Left lung (tissue), 4 donors: ENCODE measurements at regions not wholly inside any gene's neighbourhood (a gene's known extent, or its start where the extent isn't known, plus 50 kb on each side); places are given as distances from the start of the nearest gene placed in this dataset.
"Not testable (repeated sequence)": the region's sequence is repeated elsewhere in the genome, so short reads cannot be mapped to it uniquely, and the experiment has no call there.

ENCODE experiments used
- ATAC-seq: fragments of 200-7000 bp; cut with Tn5 transposase; one replicate; pipeline ENCODE4 v1.9.1; 2020; ENCODE audit warnings: moderate library complexity
- DNase-seq, 4 donors: peaks; one replicate each; pipeline ENCODE4 v3.0.0-alpha.2; 2013 to 2020
- H3K27ac ChIP-seq, 2 donors: fragments of 200-600 bp; sonication (generic) in 1 of 2; one replicate each; pipeline versions ENCODE4 v1.5.0 to v1.8.0; 2020 to 2021
- H3K27me3 ChIP-seq, 2 donors: fragments of 200-600 bp; sonication (generic) in 1 of 2; one replicate each; pipeline versions ENCODE4 v1.5.0 to v1.8.0; 2020 to 2021
- H3K36me3 ChIP-seq, 2 donors: fragments of 200-600 bp; sonication (generic) in 1 of 2; one replicate each; pipeline versions ENCODE4 v1.5.0 to v1.8.0; 2020 to 2021
- H3K4me1 ChIP-seq, 2 donors: fragments of 200-600 bp; one replicate each; pipeline ENCODE4 v1.8.0; 2021
- H3K4me3 ChIP-seq, 2 donors: fragments of 200-600 bp; sonication (generic) in 1 of 2; one replicate each; pipeline versions ENCODE4 v1.5.0 to v1.8.0; 2020 to 2021; ENCODE audit warnings: mild to moderate bottlenecking in 1 of 2
- H3K9me3 ChIP-seq, 2 donors: fragments of 200-600 bp; sonication (generic) in 1 of 2; one replicate each; pipeline versions ENCODE4 v1.5.0 to v1.8.0; 2020 to 2021
- CTCF ChIP-seq, 2 donors: fragments of 200-600 bp; sonication (generic) in 1 of 2; IDR thresholded peaks; one replicate each; pipeline versions ENCODE4 v1.5.0 to v1.8.0; 2021; ENCODE audit warnings: antibody characterized with exemption in 2 of 2
- intact Hi-C, 2 donors: fragments of 100-400 bp; cut with DNase I; formaldehyde crosslinking; loops; one replicate each; pipeline versions ENCODE4 v1.11.2 to v1.14.2; 2022
- donor health status: DM: no; HTN: yes; CAD: no.
- donor health status: DM: no; HTN: no; CAD: no.

- H3K27me3 ChIP-seq, result peaks cover 0 to 12% of the 10 kb centered on the region in 2 donors
- no peaks in the 10 kb centered on the region for H3K36me3 ChIP-seq
- intact Hi-C loops, result no loop called here
- DNase-seq, result peak in 1 of 4 donors; percentile 69
- H3K9me3 ChIP-seq, result no peaks in the 10 kb centered on the region
- no peak overlapping the region for H3K27ac ChIP-seq
- no peak for TF ChIP-seq CTCF (IDR thresholded peaks at IDR 0.05)
- H3K4me1 ChIP-seq, result no peaks in the 10 kb centered on the region
- ATAC-seq, result no peak
- H3K4me3 ChIP-seq, result no peak overlapping the region
These were observed 181.7 kb downstream of the BANP start for GRCh38 chr16:88132836-88133506.

GRCh38 chr16:88133507-88133843 is 182.2 kb downstream of the BANP start:
- ATAC-seq, result no peak
- no peak for DNase-seq
- no peak overlapping the region for H3K27ac ChIP-seq
- peaks cover 0 to 4% of the 10 kb centered on the region in 2 donors for H3K9me3 ChIP-seq
- peaks cover 0 to 12% of the 10 kb centered on the region in 2 donors for H3K27me3 ChIP-seq
- intact Hi-C loops, result no loop called here
- no peak for TF ChIP-seq CTCF (IDR thresholded peaks at IDR 0.05)
- H3K4me3 ChIP-seq, result no peak overlapping the region
- no peaks in the 10 kb centered on the region for H3K36me3 ChIP-seq
- H3K4me1 ChIP-seq, result no peaks in the 10 kb centered on the region

GRCh38 chr16:88134172-88134898 is 183.1 kb downstream of the BANP start:
- H3K27ac ChIP-seq, ATAC-seq, H3K36me3 ChIP-seq, H3K4me3 ChIP-seq, intact Hi-C loops, H3K4me1 ChIP-seq: not testable (repeated sequence)
- DNase-seq, result peak in 1 of 4 donors; percentile 49
- peaks cover 0 to 12% of the 10 kb centered on the region in 2 donors for H3K27me3 ChIP-seq
- H3K9me3 ChIP-seq, result peaks cover 0 to 11% of the 10 kb centered on the region in 2 donors

- Histone ChIP-seq H3K9me3 (peaks cover 0 to 14% of the 10 kb centered on the region in 2 donors), H3K27me3 (peaks cover 0 to 12% of the 10 kb centered on the region in 2 donors)
- intact Hi-C loops, ATAC-seq, H3K4me1 ChIP-seq, H3K4me3 ChIP-seq, H3K36me3 ChIP-seq, H3K27ac ChIP-seq: not testable (repeated sequence)
- DNase-seq, result peak in 1 of 4 donors; percentile 42
These were observed 183.9 kb downstream of the BANP start for GRCh38 chr16:88134899-88135682.

- H3K27ac ChIP-seq, H3K4me3 ChIP-seq, intact Hi-C loops, ATAC-seq, H3K4me1 ChIP-seq, H3K36me3 ChIP-seq: not testable (repeated sequence)
- Histone ChIP-seq H3K9me3 (peaks cover 0 to 14% of the 10 kb centered on the region in 2 donors), H3K27me3 (peaks cover 0 to 12% of the 10 kb centered on the region in 2 donors)
- peak in 1 of 4 donors; percentile 24 for DNase-seq
These were observed 185.0 kb downstream of the BANP start for GRCh38 chr16:88136211-88136713.

GRCh38 chr16:88136939-88137338 is 185.7 kb downstream of the BANP start:
- DNase-seq, H3K4me3 ChIP-seq, ATAC-seq, intact Hi-C loops, H3K4me1 ChIP-seq, H3K36me3 ChIP-seq, H3K27ac ChIP-seq: not testable (repeated sequence)
- H3K9me3 ChIP-seq, result peaks cover 0 to 14% of the 10 kb centered on the region in 2 donors
- H3K27me3 ChIP-seq, result peaks cover 0 to 14% of the 10 kb centered on the region in 2 donors

GRCh38 chr16:88139141-88139540 is 187.9 kb downstream of the BANP start:
- H3K4me1 ChIP-seq, ATAC-seq, H3K4me3 ChIP-seq, DNase-seq, H3K27ac ChIP-seq, H3K36me3 ChIP-seq, intact Hi-C loops: not testable (repeated sequence)
- peaks cover 0 to 14% of the 10 kb centered on the region in 2 donors for H3K9me3 ChIP-seq
- H3K27me3 ChIP-seq, result peaks cover 0 to 19% of the 10 kb centered on the region in 2 donors

- peaks cover 0 to 14% of the 10 kb centered on the region in 2 donors for H3K9me3 ChIP-seq
- H3K4me3 ChIP-seq, H3K4me1 ChIP-seq, intact Hi-C loops, H3K36me3 ChIP-seq, ATAC-seq, H3K27ac ChIP-seq: not testable (repeated sequence)
- peaks cover 0 to 19% of the 10 kb centered on the region in 2 donors for H3K27me3 ChIP-seq
- DNase-seq, result peak in 1 of 4 donors; percentile 1
These were observed 189.0 kb downstream of the BANP start for GRCh38 chr16:88140195-88140594.
